Panc1 (cell line): ENCODE measurements at regions not wholly inside any gene's neighbourhood (a gene's known extent, or its start where the extent isn't known, plus 50 kb on each side); places are given as distances from the start of the nearest gene placed in this dataset.

ENCODE experiments used
- CTCF ChIP-seq: fragments of 450-650 bp; IDR thresholded peaks from 2 replicates; pipeline ENCODE4 v1.5.1; 2017; ENCODE audit warnings: mild to moderate bottlenecking
- POLR2AphosphoS5 ChIP-seq: IDR thresholded peaks from 2 replicates; pipeline ENCODE4 v1.6.1; 2012; ENCODE audit warnings: mild to moderate bottlenecking, low read depth, low read length, moderate library complexity

DNA sequence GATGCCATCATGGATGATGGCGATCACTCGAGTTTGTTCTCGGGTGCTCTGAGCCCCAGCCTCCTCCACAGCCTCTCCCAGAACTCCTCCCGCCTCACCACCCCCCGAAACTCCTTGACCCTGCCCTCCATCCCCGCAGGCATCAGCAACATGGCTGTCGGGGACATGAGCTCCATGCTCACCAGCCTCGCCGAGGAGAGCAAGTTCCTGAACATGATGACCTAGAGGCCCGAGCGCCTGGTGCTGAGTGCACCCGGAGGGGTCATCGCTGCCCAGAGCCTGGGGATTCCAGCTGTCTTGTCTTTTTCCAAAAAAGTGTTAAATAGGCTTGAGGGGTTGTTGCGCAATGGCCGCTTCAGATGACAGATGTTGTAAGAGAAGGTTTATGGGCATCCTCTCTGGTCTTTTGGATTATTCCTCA is 254.8 kb downstream of the GLI2 start:
- TF ChIP-seq CTCF: no peak
- TF ChIP-seq POLR2AphosphoS5: no peak
